NCI-H2227 treated with DMSO at 0.1 percent for 48 hours (cell line): ENCODE measurements at regions not wholly inside any gene's neighbourhood (a gene's known extent, or its start where the extent isn't known, plus 50 kb on each side); places are given as distances from the start of the nearest gene placed in this dataset.

Source experiments
- DNase-seq: peaks from one replicate; lab custom pipeline; 2025; lab: John Stamatoyannopoulos, UW

GRCh38 chr12:90260136-90260535, 551.5 kb upstream of the ATP2B1 start:
- DNase-seq: no peak

DNA sequence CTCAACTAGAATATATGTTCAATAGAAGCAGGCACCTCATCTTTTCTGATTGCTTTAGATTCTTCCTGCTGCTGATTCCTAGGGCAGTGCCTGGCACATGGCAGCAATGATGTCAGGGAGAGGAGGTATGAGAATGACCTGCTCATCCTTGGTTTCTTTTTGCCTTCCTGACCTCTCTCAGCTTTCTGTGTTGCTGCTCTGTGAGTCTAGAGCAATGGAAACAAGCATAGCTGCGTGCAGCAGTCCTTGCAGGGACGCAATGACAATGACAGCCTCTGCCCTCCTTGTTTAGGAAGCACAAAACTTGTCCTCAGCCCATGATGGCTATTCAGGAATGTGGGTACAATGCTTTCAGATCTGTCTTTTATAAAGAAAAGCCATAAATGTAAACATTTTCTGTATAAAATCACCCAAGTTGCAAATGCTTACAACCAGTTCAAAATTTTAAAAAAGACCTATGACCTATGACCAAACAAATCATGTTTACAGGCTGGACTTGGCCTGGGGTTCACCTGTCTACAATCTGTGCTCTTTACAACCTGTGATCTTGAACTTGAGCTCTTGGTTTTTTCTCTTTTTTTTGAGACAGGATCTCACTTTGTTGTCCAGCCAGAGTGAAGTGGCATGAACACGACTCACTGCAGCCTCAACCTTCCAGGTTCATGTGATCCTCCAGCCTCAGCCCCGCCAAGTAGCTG, 549.4 kb upstream of the ATP2B1 start:
- DNase-seq: no peak

DNA sequence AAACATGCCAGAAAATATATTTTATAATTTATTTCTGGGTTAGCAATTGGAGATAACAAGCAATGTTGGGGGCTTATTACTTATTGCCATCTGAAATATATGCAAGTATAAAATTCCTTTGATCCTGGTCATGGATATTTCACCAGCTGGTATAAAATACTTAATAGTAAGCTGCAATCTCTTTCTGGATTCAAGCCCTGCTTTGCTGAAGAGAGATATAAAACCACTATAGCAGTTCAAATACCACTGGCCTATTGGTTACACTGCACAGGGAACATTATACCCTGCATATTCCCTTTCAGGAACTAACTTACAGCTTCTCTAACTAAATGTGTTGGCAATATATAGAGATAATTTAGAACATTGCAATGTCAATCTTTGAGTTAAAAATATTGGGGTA, 546.2 kb upstream of the ATP2B1 start:
- no peak for DNase-seq

DNA sequence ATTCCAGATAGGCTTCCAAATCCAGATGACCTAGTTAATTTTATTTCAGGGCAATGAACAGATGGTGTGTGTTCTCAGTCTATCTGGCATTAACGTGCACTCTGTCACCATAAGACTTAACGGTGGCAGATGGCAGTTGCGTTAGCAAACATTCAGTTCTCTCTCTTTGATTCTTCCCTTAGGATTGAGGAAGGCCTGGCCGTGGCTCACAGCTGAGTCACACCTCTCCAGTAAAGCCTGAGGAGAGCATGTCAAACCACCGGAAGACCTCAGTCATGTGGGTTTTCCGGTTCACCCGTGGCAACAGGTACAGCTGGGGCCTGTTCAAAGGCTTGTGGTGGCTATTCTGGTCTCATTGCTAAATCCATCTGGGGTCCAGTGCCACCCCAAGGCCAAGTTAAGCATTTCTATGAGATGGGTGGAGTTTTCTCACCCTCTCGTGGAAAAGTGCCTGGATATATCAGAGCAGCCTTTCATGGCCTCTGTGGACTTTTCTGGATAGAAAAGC, 545.1 kb upstream of the ATP2B1 start:
- peak; percentile 4 for DNase-seq

- DNase-seq: no peak
These were observed 544.5 kb upstream of the ATP2B1 start for GRCh38 chr12:90253136-90253535.

DNA sequence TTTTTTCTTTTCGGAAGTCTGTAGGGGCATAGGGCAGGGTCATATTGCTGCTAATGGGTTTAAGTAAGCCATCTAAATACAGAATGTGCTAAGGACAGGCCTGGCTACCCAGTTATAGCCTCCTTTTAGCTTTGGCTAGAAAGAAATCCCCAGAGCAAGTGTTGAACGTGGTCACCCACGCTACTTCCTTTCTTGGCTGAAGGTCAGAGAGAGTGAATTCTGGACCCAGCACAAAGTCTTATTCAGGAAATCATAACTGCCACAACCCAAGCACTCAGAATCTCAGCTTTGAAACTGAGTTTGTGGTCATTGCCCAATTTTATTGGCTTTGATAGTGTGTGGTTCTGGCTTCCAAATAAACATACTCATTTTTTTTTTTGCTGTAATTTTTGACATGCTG, 542.1 kb upstream of the ATP2B1 start:
- DNase-seq: no peak

GRCh38 chr12:90250042-90250441, 541.4 kb upstream of the ATP2B1 start:
- no peak for DNase-seq

- no peak for DNase-seq
These were observed 538.0 kb upstream of the ATP2B1 start for GRCh38 chr12:90246688-90247087.

DNA sequence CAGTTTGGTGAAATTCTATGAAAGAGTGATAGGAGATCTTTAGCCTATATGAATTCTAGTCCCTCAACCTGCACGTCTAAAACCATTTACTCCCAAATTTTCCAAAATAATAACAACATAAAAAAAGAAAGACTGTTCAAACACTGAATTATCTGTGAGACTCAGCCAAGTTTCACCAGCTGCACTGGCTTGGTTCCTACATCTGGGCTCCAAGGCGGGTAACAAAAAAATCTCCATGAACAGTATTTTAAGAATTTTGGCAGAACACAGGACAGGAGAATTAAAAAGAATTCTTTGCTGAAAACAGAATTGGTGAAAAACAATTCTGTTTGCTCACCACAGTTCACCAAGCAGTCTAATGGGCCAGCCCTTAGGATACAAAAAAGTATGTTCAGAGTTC, 536.8 kb upstream of the ATP2B1 start:
- DNase-seq: no peak

- DNase-seq: no peak
These were observed 535.6 kb upstream of the ATP2B1 start for GRCh38 chr12:90244232-90244631.

GRCh38 chr12:90243211-90243610, 534.6 kb upstream of the ATP2B1 start:
- DNase-seq: no peak

GRCh38 chr12:90239732-90240260, 531.2 kb upstream of the ATP2B1 start:
- no peak for DNase-seq

- no peak for DNase-seq
These were observed 530.1 kb upstream of the ATP2B1 start for GRCh38 chr12:90238663-90239271.

DNA sequence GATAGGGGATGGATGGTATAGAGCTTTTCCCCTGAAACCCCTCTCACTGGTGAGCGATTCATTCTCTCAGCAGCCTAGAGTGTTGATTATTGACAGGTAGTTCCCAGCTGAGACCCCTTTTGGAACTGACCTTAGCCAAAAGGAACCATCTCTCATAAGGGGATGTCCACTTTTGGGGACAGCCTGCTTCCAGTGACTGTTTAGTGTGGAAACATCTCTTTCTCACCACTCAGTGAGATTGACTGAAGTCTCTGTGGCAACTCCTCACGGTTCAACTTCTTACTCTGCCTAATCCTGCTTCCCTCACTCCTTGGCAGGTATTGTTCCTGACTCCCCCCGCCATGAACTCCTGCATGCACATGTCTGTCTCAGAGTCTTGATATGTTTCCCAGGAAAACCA, 529.2 kb upstream of the ATP2B1 start:
- no peak for DNase-seq

- DNase-seq: no peak
These were observed 527.0 kb upstream of the ATP2B1 start for GRCh38 chr12:90235642-90236041.

DNA sequence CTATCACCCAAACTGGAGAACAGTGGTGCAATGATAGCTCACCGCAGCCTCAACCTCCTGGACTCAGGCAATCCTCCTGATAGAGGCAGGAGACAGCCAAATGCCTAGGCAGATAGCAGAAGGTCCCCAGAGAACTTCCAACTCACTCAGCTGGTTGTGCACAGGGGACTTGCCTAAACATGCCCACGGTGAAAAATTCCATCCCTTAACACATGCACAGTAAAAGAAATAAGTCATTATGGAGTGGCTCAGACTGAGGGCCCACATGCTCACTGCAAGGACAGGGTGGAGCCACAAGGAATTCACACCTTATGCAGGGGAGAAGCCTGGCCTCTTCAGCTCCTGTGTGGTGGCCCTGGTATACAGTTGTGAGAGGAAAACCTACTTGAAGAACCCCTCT, 525.8 kb upstream of the ATP2B1 start:
- no peak for DNase-seq

- DNase-seq: no peak
These were observed 524.8 kb upstream of the ATP2B1 start for GRCh38 chr12:90233168-90234100.

- DNase-seq: no peak
These were observed 521.0 kb upstream of the ATP2B1 start for GRCh38 chr12:90229407-90230170.

- no peak for DNase-seq
These were observed 517.6 kb upstream of the ATP2B1 start for GRCh38 chr12:90226211-90226610.

DNA sequence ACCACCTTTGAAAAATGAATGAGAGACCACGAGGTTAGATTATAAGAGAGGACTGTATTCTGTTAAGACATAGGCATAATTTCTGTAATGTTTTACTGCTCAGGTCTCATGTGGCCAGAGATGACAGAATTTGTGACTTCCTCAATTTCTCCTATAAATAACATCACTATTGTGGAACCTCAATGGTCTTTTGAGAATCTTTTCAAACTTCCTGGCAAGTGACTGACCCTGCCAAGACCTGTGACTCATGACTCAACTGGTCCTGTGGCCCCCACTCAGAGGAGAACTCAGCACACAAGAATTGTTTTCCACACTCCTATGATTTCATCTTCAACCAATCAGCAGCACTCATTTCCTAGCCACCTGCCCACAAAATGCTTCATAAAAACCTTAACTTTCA, 508.2 kb upstream of the ATP2B1 start:
- DNase-seq: no peak

DNA sequence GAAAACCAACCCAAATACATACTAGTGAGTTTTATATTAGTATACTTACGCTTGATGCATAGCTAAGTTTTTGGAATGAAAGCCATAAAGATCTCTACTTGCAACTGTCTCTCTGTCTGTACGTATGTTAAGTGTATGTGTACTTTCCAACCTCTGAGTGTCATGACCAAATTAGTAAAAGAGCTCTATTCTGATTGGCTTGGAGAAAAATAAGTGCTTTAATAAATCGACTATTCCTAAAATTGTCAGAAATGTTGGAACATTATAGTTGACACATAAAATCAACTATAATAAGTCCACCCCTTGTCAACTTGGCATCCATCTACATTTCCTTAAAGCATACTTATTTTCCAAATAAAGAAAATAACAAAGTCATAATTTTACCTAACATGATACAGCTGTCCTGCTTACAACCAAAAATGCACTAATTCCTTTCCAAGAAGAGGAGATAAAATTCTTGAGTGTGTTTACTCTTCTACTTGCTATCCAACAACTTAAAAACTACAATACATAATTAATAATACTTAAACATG, 507.4 kb upstream of the ATP2B1 start:
- no peak for DNase-seq
